ENCODE measurements at regions not wholly inside any gene's neighbourhood (a gene's known extent, or its start where the extent isn't known, plus 50 kb on each side); places are given as distances from the start of the nearest gene placed in this dataset.

DNA sequence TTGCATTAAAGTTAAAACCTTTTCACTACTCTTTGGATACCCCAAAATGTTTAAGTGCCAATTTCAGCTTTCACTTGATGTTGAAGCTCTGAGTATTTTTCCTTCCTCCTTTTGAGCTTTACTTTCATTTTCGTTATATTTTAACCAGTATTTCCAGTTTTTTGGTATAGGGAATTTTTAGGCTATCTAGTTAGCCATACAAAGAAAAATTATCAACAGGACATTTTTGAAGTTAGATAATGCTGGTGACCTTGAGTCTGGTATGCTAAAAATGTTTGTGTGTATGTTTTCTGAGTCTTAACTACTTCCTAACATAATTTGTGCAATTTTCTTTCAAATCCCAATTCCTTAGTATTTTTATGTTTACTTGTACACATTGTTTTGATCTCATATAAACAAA is 284.8 kb downstream of the OTOL1 start:
- TF ChIP-seq, protein P1, sequence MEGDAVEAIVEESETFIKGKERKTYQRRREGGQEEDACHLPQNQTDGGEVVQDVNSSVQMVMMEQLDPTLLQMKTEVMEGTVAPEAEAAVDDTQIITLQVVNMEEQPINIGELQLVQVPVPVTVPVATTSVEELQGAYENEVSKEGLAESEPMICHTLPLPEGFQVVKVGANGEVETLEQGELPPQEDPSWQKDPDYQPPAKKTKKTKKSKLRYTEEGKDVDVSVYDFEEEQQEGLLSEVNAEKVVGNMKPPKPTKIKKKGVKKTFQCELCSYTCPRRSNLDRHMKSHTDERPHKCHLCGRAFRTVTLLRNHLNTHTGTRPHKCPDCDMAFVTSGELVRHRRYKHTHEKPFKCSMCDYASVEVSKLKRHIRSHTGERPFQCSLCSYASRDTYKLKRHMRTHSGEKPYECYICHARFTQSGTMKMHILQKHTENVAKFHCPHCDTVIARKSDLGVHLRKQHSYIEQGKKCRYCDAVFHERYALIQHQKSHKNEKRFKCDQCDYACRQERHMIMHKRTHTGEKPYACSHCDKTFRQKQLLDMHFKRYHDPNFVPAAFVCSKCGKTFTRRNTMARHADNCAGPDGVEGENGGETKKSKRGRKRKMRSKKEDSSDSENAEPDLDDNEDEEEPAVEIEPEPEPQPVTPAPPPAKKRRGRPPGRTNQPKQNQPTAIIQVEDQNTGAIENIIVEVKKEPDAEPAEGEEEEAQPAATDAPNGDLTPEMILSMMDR (IDR thresholded peaks at IDR 0.05; ENCODE audit: low read depth, low read length): no peak
- TF ChIP-seq EZH2phosphoT487 (IDR thresholded peaks at IDR 0.05; ENCODE audit: low read depth): no peak

Measured in OCI-LY3 (cell line).